K562 (cell line): ENCODE measurements at regions not wholly inside any gene's neighbourhood (a gene's known extent, or its start where the extent isn't known, plus 50 kb on each side); places are given as distances from the start of the nearest gene placed in this dataset.

Experiments used
- ATAC-seq: fragments of 200-7000 bp; cut with Tn5 transposase; 3 replicates; pipeline ENCODE4 v1.9.1; 2020; ENCODE audit warnings: moderate library complexity
- BruUV-seq: library from RNA; stranded (reverse); fragments of 400-500 nt; replicated peaks from 2 replicates; lab custom pipeline; 2021; lab: Mats Ljungman, UMichigan
- CTCF ChIA-PET: fragments of 300-600 bp; formaldehyde crosslinking; extraction: SDS; loops from one replicate; lab custom pipeline; 2021; ENCODE audit warnings: low intra/inter-chr PET ratio; lab: Yijun Ruan, JAX
- POLR2A ChIA-PET: fragments of 300-600, 350-650 bp; sonication (Branson Sonifier 250); formaldehyde crosslinking; extraction: SDS; loops from one replicate; lab custom pipeline; 2021; ENCODE audit warnings: antibody characterized with exemption, inconsistent platforms; lab: Yijun Ruan, JAX
- DNase-seq, 4 experiments: peaks; one replicate each; pipeline versions ENCODE4 v3.0.0 to v3.0.0-alpha.2; 2011 to 2018; ENCODE audit warnings: low spot score in 3 of 4, mixed read lengths in 3 of 4; ENCODE audit errors: extremely low read depth in 1 of 4
- FAIRE-seq: peaks from 2 replicates; lab custom pipeline; 2011; peaks lifted over from hg19 to GRCh38; lab: Jason Lieb, UNC
- H2AFZ ChIP-seq: 2 replicates; pipeline ENCODE4 v1.6.0; 2011; ENCODE audit warnings: low read depth, low read length, control low read depth, inconsistent platforms
- H3K27ac ChIP-seq: fragments of 200-600 bp; 3 replicates; pipeline ENCODE4 v1.8.0; 2011; ENCODE audit warnings: low read depth, mild to moderate bottlenecking, control low read depth, inconsistent platforms, low read length, moderate library complexity, mixed read lengths; ENCODE audit errors: extremely low read depth
- H3K27me3 ChIP-seq, 2 experiments: fragments of 300-600 bp in 1 of 2; 2 replicates in 1 of 2; 3 replicates in 1 of 2; pipeline versions ENCODE4 v1.6.0 to v1.8.0; 2011; ENCODE audit warnings: inconsistent platforms in 2 of 2, low read length in 2 of 2, mild to moderate bottlenecking in 1 of 2, mixed read lengths in 1 of 2, moderate library complexity in 1 of 2; ENCODE audit not compliant: control insufficient read depth in 2 of 2, insufficient read depth in 2 of 2
- H3K36me3 ChIP-seq: fragments of 300-600 bp; 3 replicates; pipeline ENCODE4 v1.8.0; 2011; ENCODE audit warnings: mild to moderate bottlenecking, low read length, inconsistent platforms; ENCODE audit not compliant: control insufficient read depth, insufficient read depth
- H3K4me1 ChIP-seq, 2 experiments: fragments of 200-600 bp in 1 of 2; replicated peaks in 1 of 2; 2 replicates in 1 of 2; 3 replicates in 1 of 2; pipeline versions ENCODE4 v1.5.1 to v1.8.0; 2011; ENCODE audit warnings: inconsistent platforms in 2 of 2, low read length in 2 of 2, mild to moderate bottlenecking in 1 of 2, mixed read lengths in 1 of 2, moderate library complexity in 1 of 2; ENCODE audit not compliant: control insufficient read depth in 2 of 2, insufficient read depth in 2 of 2
- H3K4me2 ChIP-seq: 2 replicates; pipeline ENCODE4 v1.6.1; 2011; ENCODE audit warnings: low read length, control low read depth, inconsistent platforms, mixed read lengths; ENCODE audit not compliant: insufficient read depth
- H3K4me3 ChIP-seq: fragments of 200-600 bp; sonication (generic), shearing (Covaris generic); 2 replicates; pipeline ENCODE4 v1.5.1; 2016; ENCODE audit warnings: control low read depth, inconsistent platforms
- H3K79me2 ChIP-seq: fragments of 200-600 bp; 3 replicates; pipeline ENCODE4 v1.8.0; 2011; ENCODE audit warnings: low read length, inconsistent platforms; ENCODE audit not compliant: control insufficient read depth, insufficient read depth
- H3K9ac ChIP-seq, 2 experiments: 2 replicates each; pipeline versions ENCODE4 v1.6.0 to v1.6.1; 2011; ENCODE audit warnings: low read depth in 2 of 2, low read length in 2 of 2, control low read depth in 1 of 2, inconsistent platforms in 1 of 2, mild to moderate bottlenecking in 1 of 2, mixed read lengths in 1 of 2; ENCODE audit not compliant: insufficient read depth in 1 of 2
- H3K9me1 ChIP-seq: one replicate; pipeline ENCODE4 v1.6.0; 2011; ENCODE audit warnings: inconsistent platforms, mild to moderate bottlenecking, low read length, moderate library complexity; ENCODE audit not compliant: control insufficient read depth, insufficient read depth
- H3K9me3 ChIP-seq: replicated peaks from 2 replicates; pipeline ENCODE4 v1.5.1; 2011; ENCODE audit warnings: low read depth, low read length, inconsistent platforms; ENCODE audit not compliant: control insufficient read depth, insufficient read depth
- H4K20me1 ChIP-seq: replicated peaks from 2 replicates; pipeline ENCODE4 v1.6.1; 2011; ENCODE audit warnings: low read length, inconsistent platforms, mixed read lengths; ENCODE audit not compliant: control insufficient read depth, insufficient read depth
- EZH2 ChIP-seq: IDR thresholded peaks from 2 replicates; pipeline ENCODE4 v1.6.1; 2012; ENCODE audit warnings: low read depth, mild to moderate bottlenecking, inconsistent platforms, low read length, borderline replicate concordance
- HOMEZ ChIP-seq: fragments of 250-450 bp; sonication (Bioruptor Pico); IDR thresholded peaks from 2 replicates; pipeline ENCODE4 v1.4.0; 2020; ENCODE audit warnings: mild to moderate bottlenecking, moderate library complexity
- KAT7 ChIP-seq: sonication (generic); formaldehyde crosslinking; IDR thresholded peaks from 2 replicates; pipeline ENCODE4 v1.8.0; 2022; ENCODE audit warnings: missing genetic modification reagents, mild to moderate bottlenecking, borderline replicate concordance
- MAFK ChIP-seq: IDR thresholded peaks from 2 replicates; pipeline ENCODE4 v1.6.1; 2011; ENCODE audit warnings: low read length, improper control_type of control experiment
- POLR3A ChIP-seq: IDR thresholded peaks from 2 replicates; pipeline ENCODE4 v1.6.1; 2011; ENCODE audit warnings: borderline replicate concordance, mild to moderate bottlenecking, moderate library complexity; ENCODE audit not compliant: insufficient read length, insufficient read depth; ENCODE audit errors: extremely low read depth
- RNF2 ChIP-seq: sonication (generic); IDR thresholded peaks from 2 replicates; pipeline ENCODE4 v1.6.1; 2016
- SLC30A9 ChIP-seq: fragments of 250-450 bp; sonication (Bioruptor Pico); IDR thresholded peaks from 2 replicates; pipeline ENCODE4 v1.8.0; 2022; ENCODE audit warnings: mild to moderate bottlenecking, moderate library complexity
- U2AF1 ChIP-seq: fragments of 200-400 bp; formaldehyde crosslinking; optimal IDR thresholded peaks from 2 replicates; pipeline ENCODE3; 2017; ENCODE audit warnings: mild to moderate bottlenecking, low read depth, low read length, moderate library complexity
- USF1 ChIP-seq: sonication (generic); formaldehyde crosslinking; IDR thresholded peaks from 2 replicates; pipeline ENCODE4 v1.9.0; 2022; ENCODE audit warnings: mild to moderate bottlenecking, missing genetic modification reagents
- WGBS: fragments of 100-300 bp; shearing (Covaris generic); methylation state at CpG from one replicate; pipeline ENCODE4 v1.1.6; 2016; ENCODE audit warnings: low coverage, mixed read lengths; ENCODE audit not compliant: insufficient coverage; ENCODE audit errors: missing lambda C conversion rate; 5-methylcytosine and 5-hydroxymethylcytosine counted together
- in situ Hi-C: fragments of 300-500 bp; cut with MboI; formaldehyde crosslinking; loops from 4 replicates; pipeline ENCODE4 v1.15.0; 2018; ENCODE audit warnings: inconsistent platforms, mixed read lengths
- intact Hi-C: fragments of 100-400 bp; cut with micrococcal nuclease; formaldehyde crosslinking; loops from 2 replicates; pipeline ENCODE4 v1.14.2; 2022
- TF ChIP-seq, protein P1 (sequence below): fragments of 150-350 bp; conservative IDR thresholded peaks from 2 replicates; pipeline ENCODE4 v1.6.1; 2014; ENCODE audit warnings: low read length

- no peak for TF ChIP-seq HOMEZ (CRISPR knock-in tag)
- TF ChIP-seq MAFK, result no peak
Observed at GRCh38 chr6:240151-240550, 52.1 kb upstream of the DUSP22 start (continued).

- ATAC-seq, result no peak
- no peaks in the 10 kb centered on the region for H3K79me2 ChIP-seq
- no peak overlapping the region for H3K9ac ChIP-seq
- H3K4me3 ChIP-seq, result no peak overlapping the region
- DNase-seq, result no peak
- TF ChIP-seq RNF2 (no peak), U2AF1 (no peak), EZH2 (no peak), KAT7 (CRISPR knock-in tag) (no peak), POLR3A (no peak), USF1 (no peak), SLC30A9 (CRISPR knock-in tag) (no peak)
- TF ChIP-seq, protein P1, sequence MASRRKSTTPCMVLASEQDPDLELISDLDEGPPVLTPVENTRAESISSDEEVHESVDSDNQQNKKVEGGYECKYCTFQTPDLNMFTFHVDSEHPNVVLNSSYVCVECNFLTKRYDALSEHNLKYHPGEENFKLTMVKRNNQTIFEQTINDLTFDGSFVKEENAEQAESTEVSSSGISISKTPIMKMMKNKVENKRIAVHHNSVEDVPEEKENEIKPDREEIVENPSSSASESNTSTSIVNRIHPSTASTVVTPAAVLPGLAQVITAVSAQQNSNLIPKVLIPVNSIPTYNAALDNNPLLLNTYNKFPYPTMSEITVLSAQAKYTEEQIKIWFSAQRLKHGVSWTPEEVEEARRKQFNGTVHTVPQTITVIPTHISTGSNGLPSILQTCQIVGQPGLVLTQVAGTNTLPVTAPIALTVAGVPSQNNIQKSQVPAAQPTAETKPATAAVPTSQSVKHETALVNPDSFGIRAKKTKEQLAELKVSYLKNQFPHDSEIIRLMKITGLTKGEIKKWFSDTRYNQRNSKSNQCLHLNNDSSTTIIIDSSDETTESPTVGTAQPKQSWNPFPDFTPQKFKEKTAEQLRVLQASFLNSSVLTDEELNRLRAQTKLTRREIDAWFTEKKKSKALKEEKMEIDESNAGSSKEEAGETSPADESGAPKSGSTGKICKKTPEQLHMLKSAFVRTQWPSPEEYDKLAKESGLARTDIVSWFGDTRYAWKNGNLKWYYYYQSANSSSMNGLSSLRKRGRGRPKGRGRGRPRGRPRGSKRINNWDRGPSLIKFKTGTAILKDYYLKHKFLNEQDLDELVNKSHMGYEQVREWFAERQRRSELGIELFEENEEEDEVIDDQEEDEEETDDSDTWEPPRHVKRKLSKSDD, result no peak
- no peak overlapping the region for H2AFZ ChIP-seq
- no peaks in the 10 kb centered on the region for H4K20me1 ChIP-seq
- peaks cover 19 to 29% of the 10 kb centered on the region in 2 experiments for H3K27me3 ChIP-seq
- in situ Hi-C loops, result no loop called here
- WGBS, result 0% methylated on average over 5 of the region's 5 CpGs
- H3K4me2 ChIP-seq, result no peak overlapping the region
- POLR2A ChIA-PET, result interaction anchor here (0.6 kb wide), 1 partner anchor 14 kb away, joined by 3 read pairs; no protein-coding TSS in a partner anchor
- FAIRE-seq, result no peak
- BruUV-seq, result no TSS peak
- H3K4me1 ChIP-seq, result no peaks in the 10 kb centered on the region
- no peaks in the 10 kb centered on the region for H3K9me3 ChIP-seq
- H3K36me3 ChIP-seq, result no peaks in the 10 kb centered on the region
- intact Hi-C loops, result no loop called here
- H3K9me1 ChIP-seq, result no peaks in the 10 kb centered on the region
- CTCF ChIA-PET, result no interaction called here
- no peak overlapping the region for H3K27ac ChIP-seq
Observed at GRCh38 chr6:241336-241865, 50.9 kb upstream of the DUSP22 start.
